GM10266 (cell line): ENCODE measurements at regions not wholly inside any gene's neighbourhood (a gene's known extent, or its start where the extent isn't known, plus 50 kb on each side); places are given as distances from the start of the nearest gene placed in this dataset.

Experiments used
- DNase-seq: peaks from one replicate; pipeline ENCODE4 v3.0.0; 2012; ENCODE audit errors: extremely low spot score
- CTCF ChIP-seq: IDR thresholded peaks from 2 replicates; pipeline ENCODE4 v1.5.1; 2012; ENCODE audit warnings: mild to moderate bottlenecking, low read depth; ENCODE audit not compliant: control insufficient read depth, insufficient read depth; ENCODE audit errors: missing control alignments

GRCh38 chr20:6857927-6858326, 90.4 kb downstream of the BMP2 start:
- no peak for DNase-seq
- TF ChIP-seq CTCF, result no peak

- TF ChIP-seq CTCF, result no peak
- DNase-seq, result no peak
Measured at GRCh38 chr20:6863355-6863754, 95.9 kb downstream of the BMP2 start.

- DNase-seq, result no peak
- no peak for TF ChIP-seq CTCF
Measured at GRCh38 chr20:6863798-6864201, 96.3 kb downstream of the BMP2 start.

- no peak for DNase-seq
- TF ChIP-seq CTCF, result no peak
Measured at GRCh38 chr20:6864740-6865139, 97.3 kb downstream of the BMP2 start.

GRCh38 chr20:6866741-6867140, 99.3 kb downstream of the BMP2 start:
- TF ChIP-seq CTCF, result no peak
- no peak for DNase-seq

GRCh38 chr20:6868861-6869260, 101.4 kb downstream of the BMP2 start:
- no peak for TF ChIP-seq CTCF
- DNase-seq, result no peak

GRCh38 chr20:6870559-6870958, 103.1 kb downstream of the BMP2 start:
- TF ChIP-seq CTCF, result no peak
- no peak for DNase-seq
